Keratinocyte (primary cell): ENCODE measurements at regions not wholly inside any gene's neighbourhood (a gene's known extent, or its start where the extent isn't known, plus 50 kb on each side); places are given as distances from the start of the nearest gene placed in this dataset.

ENCODE experiments used
- EZH2 ChIP-seq: IDR thresholded peaks from one replicate; pipeline ENCODE4 v1.6.1; 2012; ENCODE audit warnings: inconsistent platforms, mild to moderate bottlenecking, low read length, moderate library complexity
- TF ChIP-seq, protein P1 (sequence below), 3 experiments: IDR thresholded peaks in 1 of 3; conservative IDR thresholded peaks in 1 of 3; optimal IDR thresholded peaks in 1 of 3; 2 replicates in 2 of 3; 3 replicates in 1 of 3; pipeline versions ENCODE3 to v1.5.1; 2011; ENCODE audit warnings: low read length in 3 of 3, mild to moderate bottlenecking in 3 of 3, moderate library complexity in 2 of 3, control low read depth in 1 of 3, inconsistent platforms in 1 of 3; ENCODE audit not compliant: insufficient read depth in 2 of 3; ENCODE audit errors: extremely low read depth in 1 of 3

DNA sequence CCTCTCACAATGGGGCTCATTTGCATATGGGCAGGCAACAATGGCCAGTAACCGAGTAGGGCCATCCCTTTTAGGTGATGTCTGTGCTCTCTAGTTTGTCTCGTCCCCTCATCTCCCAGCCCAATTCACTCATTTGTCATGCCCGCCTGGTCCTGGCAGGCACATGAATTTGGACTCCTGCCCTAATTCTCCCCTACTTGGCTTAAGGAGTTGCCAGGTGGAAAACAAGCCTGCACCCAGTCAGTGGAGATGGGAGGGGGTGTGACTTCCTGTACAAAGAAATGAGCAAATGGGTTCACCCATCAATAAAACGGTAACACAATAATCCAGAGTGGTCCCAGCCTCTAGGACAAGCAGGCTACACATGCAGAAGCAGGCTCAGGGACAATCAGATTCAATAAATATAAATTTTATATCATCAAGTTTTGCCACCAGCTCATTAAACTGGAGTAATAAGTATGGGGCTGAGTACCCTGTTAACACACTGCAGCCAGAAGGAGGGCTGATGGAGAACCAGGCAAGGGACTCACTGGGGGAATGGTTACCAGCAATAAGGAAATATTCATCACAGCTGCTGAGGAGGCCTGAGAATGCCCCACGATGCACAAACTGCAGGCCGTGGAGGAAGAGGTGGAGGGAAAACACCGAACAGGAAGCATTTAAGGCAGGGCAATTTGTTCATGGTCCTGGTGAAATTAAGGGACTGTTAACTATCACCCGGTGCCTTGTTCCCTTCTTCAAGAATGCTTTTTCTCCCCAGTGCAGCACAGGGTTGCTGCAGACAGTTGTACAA lies 84.4 kb upstream of the GPRC5B start:
- TF ChIP-seq, protein P1, sequence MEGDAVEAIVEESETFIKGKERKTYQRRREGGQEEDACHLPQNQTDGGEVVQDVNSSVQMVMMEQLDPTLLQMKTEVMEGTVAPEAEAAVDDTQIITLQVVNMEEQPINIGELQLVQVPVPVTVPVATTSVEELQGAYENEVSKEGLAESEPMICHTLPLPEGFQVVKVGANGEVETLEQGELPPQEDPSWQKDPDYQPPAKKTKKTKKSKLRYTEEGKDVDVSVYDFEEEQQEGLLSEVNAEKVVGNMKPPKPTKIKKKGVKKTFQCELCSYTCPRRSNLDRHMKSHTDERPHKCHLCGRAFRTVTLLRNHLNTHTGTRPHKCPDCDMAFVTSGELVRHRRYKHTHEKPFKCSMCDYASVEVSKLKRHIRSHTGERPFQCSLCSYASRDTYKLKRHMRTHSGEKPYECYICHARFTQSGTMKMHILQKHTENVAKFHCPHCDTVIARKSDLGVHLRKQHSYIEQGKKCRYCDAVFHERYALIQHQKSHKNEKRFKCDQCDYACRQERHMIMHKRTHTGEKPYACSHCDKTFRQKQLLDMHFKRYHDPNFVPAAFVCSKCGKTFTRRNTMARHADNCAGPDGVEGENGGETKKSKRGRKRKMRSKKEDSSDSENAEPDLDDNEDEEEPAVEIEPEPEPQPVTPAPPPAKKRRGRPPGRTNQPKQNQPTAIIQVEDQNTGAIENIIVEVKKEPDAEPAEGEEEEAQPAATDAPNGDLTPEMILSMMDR (optimal IDR thresholded peaks at IDR 0.05 in 1 of 3, IDR thresholded peaks at IDR 0.05 in 1 of 3, conservative IDR thresholded peaks at IDR 0.05 in 1 of 3; ENCODE audit: extremely low read depth in 1 of 3, insufficient read depth in 2 of 3, low read length in 3 of 3), result no peak
- TF ChIP-seq EZH2, result no peak
